ENCODE measurements at regions not wholly inside any gene's neighbourhood (a gene's known extent, or its start where the extent isn't known, plus 50 kb on each side); places are given as distances from the start of the nearest gene placed in this dataset.
"Not testable (repeated sequence)": the region's sequence is repeated elsewhere in the genome, so short reads cannot be mapped to it uniquely, and the experiment has no call there.

DNA sequence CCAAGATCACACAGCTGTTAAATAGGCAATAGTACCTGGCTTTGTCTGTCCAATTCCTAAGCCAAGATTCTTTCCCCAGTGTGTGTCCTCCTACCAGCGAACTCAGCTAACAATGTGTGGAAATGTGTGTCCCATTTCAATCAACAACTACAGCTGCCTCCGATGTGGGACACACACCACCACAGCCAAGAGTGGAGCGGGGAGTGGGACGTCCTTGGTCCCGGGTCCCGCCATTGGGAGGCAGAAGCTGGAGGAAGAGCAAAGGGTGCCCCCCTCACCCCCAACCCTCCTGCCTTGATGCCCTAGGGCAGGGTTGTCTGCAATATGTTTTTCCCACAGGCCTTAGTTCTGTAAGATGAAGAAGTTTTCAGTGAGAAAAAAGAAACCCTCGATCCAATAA, 265.4 kb upstream of the RAB4A start:
- no peak for ATAC-seq (replicated peaks)

DNA sequence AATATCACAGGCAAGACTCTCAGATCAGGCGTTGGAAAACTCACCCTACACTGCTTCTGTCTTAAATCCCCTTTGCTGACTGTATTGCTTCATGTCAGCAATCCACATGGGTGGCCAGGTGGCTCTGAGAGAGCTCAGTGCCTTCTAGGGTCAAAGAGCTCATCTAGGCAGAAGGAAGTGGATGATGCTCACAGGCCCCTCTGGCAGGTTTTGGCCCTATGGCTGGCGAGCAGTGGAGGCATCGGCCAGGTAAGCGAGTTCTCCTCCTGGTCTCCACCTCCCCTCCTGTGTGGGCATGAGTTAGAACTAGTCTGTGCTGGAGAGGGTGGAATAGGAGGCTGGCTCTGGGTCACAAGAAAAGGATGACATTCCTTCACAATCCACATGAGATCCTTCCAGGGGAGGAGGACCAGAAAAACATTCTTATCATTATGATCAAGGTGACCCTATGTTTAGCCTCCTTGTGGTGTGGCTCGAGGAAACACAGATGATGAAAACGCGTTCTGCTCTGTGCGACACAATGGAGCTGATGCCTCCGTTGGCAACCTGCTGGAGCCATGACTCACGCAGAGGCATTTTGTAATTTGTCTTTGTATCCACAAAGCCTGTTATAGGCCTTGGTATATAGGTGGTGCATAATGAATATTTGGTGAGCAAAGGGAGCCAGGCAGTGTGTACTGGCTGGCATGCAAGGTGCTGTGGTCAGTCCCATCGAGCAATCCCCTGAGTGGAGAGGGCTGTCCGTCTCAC, 264.6 kb upstream of the RAB4A start:
- Mint-ChIP-seq H3K4me1 (ENCODE audit: low read depth in 2 of 2) (peaks cover 4 to 9% of the 10 kb centered on the region in 2 donors), H3K27ac (no peak overlapping the region), H3K27me3 (no peaks in the 10 kb centered on the region), H3K36me3 (ENCODE audit: insufficient read depth) (no peaks in the 10 kb centered on the region), H3K9me3 (no peaks in the 10 kb centered on the region), H3K4me3 (no peak overlapping the region)
- ATAC-seq (replicated peaks) (no peak), DNase-seq (no peak)

More for the DNA sequence above, 265.4 kb upstream of the RAB4A start:
- Mint-ChIP-seq H3K27me3 (no peaks in the 10 kb centered on the region), H3K4me1 (ENCODE audit: low read depth in 2 of 2) (peaks cover 5 to 12% of the 10 kb centered on the region in 2 donors), H3K9me3 (no peaks in the 10 kb centered on the region), H3K36me3 (ENCODE audit: insufficient read depth) (no peaks in the 10 kb centered on the region), H3K27ac (no peak overlapping the region), H3K4me3 (no peak overlapping the region)
- no peak for DNase-seq

DNA sequence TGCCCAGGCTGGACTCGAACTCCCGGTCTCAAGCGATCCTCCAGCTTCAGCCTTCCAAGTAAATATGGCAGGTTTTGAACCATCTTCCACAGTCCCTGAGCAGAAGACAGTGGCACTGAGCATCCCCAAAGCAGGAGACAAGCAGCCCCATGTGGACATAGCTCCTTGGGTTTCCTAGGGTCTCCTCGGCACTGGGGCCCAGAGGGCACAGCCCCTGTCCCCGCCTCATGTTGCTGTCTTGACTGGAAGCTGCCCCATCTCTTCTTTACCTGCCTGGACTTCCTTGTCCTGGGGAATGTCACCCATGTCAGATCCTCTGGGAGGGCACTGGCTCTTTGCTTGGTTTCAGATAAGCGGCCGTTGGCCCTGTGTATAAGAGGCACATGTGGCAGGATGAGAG, 263.7 kb upstream of the RAB4A start:
- H3K4me1 Mint-ChIP-seq (ENCODE audit: low read depth in 2 of 2), result peaks cover 0 to 2% of the 10 kb centered on the region in 2 donors
- no peak for ATAC-seq (replicated peaks)
- no peaks in the 10 kb centered on the region for H3K36me3 Mint-ChIP-seq (ENCODE audit: insufficient read depth)
- H3K27ac Mint-ChIP-seq, result no peak overlapping the region
- H3K4me3 Mint-ChIP-seq, result no peak overlapping the region
- H3K27me3 Mint-ChIP-seq, result no peaks in the 10 kb centered on the region
- H3K9me3 Mint-ChIP-seq, result no peaks in the 10 kb centered on the region
- no peak for DNase-seq

DNA sequence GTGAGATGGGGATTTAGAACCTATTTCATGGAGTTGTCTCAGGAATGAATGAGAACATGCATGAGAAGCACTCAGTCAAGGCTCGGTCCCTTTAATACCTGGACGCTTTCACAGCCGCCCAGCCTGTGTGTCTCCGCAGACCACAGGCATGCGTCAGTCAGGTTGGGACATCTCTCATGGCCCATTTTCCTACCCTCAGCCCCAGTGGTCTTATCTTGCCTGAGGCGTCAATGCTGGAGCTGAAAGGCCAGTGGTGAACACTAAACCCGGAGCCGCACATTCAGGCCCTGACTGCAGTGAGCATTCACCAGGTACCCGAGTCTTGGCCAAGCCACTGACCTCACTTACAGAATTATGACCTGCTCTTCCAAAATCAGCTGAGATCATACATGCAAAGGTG, 263.2 kb upstream of the RAB4A start:
- Mint-ChIP-seq H3K9me3 (no peaks in the 10 kb centered on the region), H3K4me1 (ENCODE audit: low read depth in 2 of 2) (peaks cover 0 to 2% of the 10 kb centered on the region in 2 donors), H3K4me3 (no peak overlapping the region), H3K27me3 (no peaks in the 10 kb centered on the region), H3K36me3 (ENCODE audit: insufficient read depth) (no peaks in the 10 kb centered on the region), H3K27ac (no peak overlapping the region)
- DNase-seq, result no peak
- no peak for ATAC-seq (replicated peaks)

DNA sequence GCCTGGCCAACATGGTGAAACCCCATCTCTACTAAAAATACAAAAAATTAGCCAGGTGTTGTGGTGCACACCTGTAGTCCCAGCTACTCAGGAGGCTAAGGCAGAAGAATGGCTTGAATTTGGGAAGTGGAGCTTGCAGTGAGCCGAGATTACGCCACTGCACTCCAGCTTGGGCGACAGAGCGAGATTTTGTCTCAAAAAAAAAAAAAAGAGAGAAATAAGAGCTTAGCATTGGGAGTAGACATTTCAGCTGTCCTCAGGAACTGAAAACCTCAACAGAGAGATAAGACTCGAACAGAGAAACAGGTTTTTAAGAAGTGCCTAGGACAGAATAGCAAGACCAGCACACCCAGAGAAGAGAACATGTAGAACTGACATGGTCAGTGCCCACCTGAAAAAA, 262.6 kb upstream of the RAB4A start:
- H3K27ac Mint-ChIP-seq; H3K36me3 Mint-ChIP-seq (ENCODE audit: insufficient read depth); ATAC-seq (replicated peaks); H3K4me3 Mint-ChIP-seq; H3K9me3 Mint-ChIP-seq; H3K27me3 Mint-ChIP-seq; H3K4me1 Mint-ChIP-seq (ENCODE audit: low read depth in 2 of 2); DNase-seq: not testable (repeated sequence)

DNA sequence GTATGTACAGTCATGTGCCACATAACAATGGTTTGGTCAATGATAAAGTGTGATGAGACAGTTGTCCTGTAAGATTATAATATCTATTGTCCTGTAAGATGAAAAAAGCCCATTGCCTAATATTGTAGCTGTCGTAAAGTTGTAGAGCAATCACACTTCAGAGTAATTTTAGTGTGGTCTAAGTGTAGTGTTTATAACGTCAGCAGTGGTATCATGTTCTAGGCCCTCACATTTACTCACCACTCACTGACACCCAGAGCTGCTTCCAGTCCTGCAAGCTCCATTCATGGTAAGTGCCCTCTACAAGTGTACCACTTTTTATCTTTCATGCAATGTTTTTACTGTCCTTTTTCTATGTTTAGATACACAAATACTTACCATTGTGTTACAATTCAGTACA, 259.9 kb upstream of the RAB4A start:
- Mint-ChIP-seq H3K27me3 (no peaks in the 10 kb centered on the region), H3K27ac (no peak overlapping the region), H3K36me3 (ENCODE audit: insufficient read depth) (no peaks in the 10 kb centered on the region), H3K9me3 (no peaks in the 10 kb centered on the region), H3K4me1 (ENCODE audit: low read depth in 2 of 2) (peaks cover 0 to 3% of the 10 kb centered on the region in 2 donors), H3K4me3 (no peak overlapping the region)
- DNase-seq (no peak), ATAC-seq (replicated peaks) (no peak)

DNA sequence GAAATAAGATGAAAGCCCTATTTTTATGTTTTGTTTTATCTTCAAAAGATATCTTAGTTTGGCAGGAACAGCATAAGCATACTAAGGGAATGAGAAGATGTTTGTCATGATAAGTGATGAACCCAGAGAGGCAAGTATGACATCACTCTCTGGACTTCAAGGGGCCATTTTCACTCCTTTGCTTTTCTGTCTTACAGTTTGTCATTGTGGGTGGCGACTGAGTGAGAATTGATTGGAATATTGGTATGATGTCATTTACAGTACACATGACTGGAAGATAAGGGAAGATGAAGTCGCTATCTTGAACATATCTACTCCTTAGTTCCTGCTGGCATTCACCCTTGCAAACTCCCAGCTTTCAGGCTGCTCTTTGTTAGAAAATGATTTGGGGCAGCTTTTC, 258.1 kb upstream of the RAB4A start:
- Mint-ChIP-seq H3K27me3 (no peaks in the 10 kb centered on the region), H3K36me3 (ENCODE audit: insufficient read depth) (no peaks in the 10 kb centered on the region), H3K4me3 (no peak overlapping the region)

DNA sequence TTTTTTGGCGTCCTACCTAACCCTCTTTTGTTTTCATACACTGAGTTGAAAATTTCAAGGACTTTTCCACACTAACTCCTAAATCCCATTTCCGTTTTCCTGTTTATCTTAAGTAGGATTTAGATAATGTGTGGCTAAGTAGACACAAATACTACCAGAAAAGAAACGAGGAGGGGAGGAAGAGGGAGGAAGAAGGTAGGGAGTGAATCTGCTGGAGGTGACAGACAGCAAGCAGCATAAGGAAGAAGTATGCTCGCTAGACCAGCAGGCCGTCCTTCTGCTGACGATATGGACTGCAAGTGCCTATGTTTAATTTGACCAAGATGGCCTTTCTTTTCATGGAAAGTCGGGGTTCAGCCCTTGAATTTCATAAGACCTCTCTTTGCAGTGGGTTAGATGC, 256.9 kb upstream of the RAB4A start:
- no peak for ATAC-seq (replicated peaks)
- H3K27me3 Mint-ChIP-seq, result no peaks in the 10 kb centered on the region
- no peak overlapping the region for H3K4me3 Mint-ChIP-seq
- peak overlapping the region in 1 of 2 donors; percentile 13 for H3K27ac Mint-ChIP-seq
- no peaks in the 10 kb centered on the region for H3K36me3 Mint-ChIP-seq (ENCODE audit: insufficient read depth)
- no peaks in the 10 kb centered on the region for H3K9me3 Mint-ChIP-seq
- DNase-seq, result no peak
- peaks cover 0 to 3% of the 10 kb centered on the region in 2 donors for H3K4me1 Mint-ChIP-seq (ENCODE audit: low read depth in 2 of 2)

More for the DNA sequence above, 258.1 kb upstream of the RAB4A start:
- DNase-seq (no peak), ATAC-seq (replicated peaks) (no peak)
- H3K4me1 Mint-ChIP-seq (ENCODE audit: low read depth in 2 of 2), result peaks cover 0 to 3% of the 10 kb centered on the region in 2 donors
- H3K9me3 Mint-ChIP-seq, result no peaks in the 10 kb centered on the region
- H3K27ac Mint-ChIP-seq, result no peak overlapping the region

DNA sequence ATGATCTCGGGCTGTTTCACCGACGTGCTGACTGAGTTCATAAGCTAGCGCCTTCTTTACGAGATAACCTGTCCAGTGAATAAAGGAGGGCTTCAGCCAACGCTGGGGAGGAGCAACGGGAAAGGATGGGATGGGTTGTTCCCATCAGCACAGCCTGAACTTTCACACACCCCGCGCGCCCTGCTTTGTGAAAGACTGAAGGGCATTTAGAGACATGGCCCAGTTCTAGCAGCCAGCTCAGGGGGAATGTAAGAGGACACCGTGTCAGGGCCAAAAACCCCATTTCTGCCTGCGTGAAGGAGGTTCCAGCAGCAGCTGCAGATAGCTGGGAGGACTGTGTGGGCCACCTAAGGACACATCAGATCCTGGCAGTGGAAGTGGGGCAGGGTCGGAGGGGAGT, 255.1 kb upstream of the RAB4A start:
- no peak overlapping the region for H3K27ac Mint-ChIP-seq
- peaks cover 0 to 3% of the 10 kb centered on the region in 2 donors for H3K4me1 Mint-ChIP-seq (ENCODE audit: low read depth in 2 of 2)
- no peaks in the 10 kb centered on the region for H3K27me3 Mint-ChIP-seq
- H3K4me3 Mint-ChIP-seq, result no peak overlapping the region
- no peak for ATAC-seq (replicated peaks)
- no peak for DNase-seq
- H3K36me3 Mint-ChIP-seq (ENCODE audit: insufficient read depth), result no peaks in the 10 kb centered on the region
- no peaks in the 10 kb centered on the region for H3K9me3 Mint-ChIP-seq

DNA sequence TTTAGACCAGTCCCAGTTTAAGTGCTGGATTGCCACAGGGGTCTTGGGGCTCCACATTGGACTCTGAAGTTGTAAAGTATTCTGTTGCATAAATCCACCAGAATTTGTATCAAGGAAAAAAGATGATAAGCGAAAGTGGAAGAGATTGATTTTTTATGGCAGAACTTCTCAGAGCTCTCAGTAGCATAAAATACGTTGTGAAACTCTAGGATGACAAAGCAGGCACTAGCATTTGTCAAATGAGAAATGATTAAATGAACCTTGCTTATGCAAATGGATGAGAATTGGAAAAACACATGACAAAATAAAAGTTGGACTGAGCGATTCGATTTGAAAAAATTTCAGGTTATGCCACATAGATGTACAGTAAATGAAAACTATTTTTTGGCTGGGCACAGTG, 253.8 kb upstream of the RAB4A start:
- no peaks in the 10 kb centered on the region for H3K9me3 Mint-ChIP-seq
- peaks cover 0 to 1% of the 10 kb centered on the region in 2 donors for H3K4me1 Mint-ChIP-seq (ENCODE audit: low read depth in 2 of 2)
- no peak overlapping the region for H3K27ac Mint-ChIP-seq
- H3K36me3 Mint-ChIP-seq (ENCODE audit: insufficient read depth), result no peaks in the 10 kb centered on the region
- no peak overlapping the region for H3K4me3 Mint-ChIP-seq
- ATAC-seq (replicated peaks) (no peak), DNase-seq (no peak)
- no peaks in the 10 kb centered on the region for H3K27me3 Mint-ChIP-seq

DNA sequence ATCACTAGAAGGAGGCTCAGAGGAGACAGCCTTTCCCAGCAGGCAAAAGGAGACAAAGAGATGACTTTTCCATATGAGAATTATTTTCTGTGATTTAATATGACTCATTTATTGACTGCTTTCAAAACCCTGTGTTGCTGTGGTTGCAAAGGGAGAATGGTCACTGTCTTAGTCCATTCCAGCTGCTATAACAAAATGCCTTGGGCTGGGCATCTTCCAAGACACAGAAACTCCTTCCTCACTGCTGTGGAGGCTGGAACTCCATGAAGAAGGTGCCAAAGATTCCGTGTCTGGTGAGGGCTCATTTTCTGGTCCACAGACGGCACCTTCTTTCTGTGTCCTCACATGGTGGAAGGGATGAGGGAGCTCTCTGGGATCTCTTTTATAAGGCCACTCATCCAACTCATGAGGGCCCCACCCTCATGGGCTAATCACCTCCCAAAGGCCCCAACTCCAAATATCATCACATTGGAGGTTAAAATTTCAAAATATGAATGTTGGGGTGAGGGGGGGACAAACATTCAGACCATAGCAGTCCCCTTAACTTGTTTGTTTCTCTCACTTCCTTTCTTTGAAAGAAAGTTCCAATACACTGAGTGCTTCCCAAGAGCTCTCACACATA, 252.1 kb upstream of the RAB4A start:
- H3K27ac Mint-ChIP-seq, result no peak overlapping the region
- no peaks in the 10 kb centered on the region for H3K9me3 Mint-ChIP-seq

DNA sequence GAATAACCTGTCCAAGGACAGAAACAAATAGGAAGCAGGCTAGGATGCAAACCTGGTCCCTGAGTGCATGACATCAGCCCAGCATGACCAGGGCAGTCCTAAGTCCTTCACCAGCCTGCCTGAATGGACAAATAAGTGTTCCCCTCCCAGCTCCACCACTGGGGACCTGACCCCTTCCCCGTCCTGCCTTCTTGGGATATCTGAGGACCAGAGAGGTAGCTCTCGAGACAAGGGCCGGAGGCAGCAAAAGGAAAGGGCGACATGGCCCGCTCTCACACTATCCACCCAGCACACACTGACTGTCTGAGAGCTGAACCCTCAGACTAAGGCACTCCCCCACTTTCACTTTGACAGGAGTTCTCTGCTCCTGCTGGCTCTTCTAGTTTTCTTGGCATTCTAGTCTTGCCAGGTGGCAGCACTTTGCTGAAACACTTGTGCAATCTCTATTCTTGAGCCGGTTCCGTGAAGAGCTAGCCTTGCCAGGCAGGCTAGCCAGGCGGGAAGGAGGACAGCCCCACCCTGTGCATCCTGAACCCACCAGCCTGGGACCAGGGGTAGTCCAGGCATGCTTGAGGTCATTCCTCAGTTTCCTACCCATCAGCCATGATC, 251.1 kb upstream of the RAB4A start:
- no peak for ATAC-seq (replicated peaks)
- no peak overlapping the region for H3K27ac Mint-ChIP-seq
- H3K4me3 Mint-ChIP-seq, result no peak overlapping the region

More for the DNA sequence above, 252.1 kb upstream of the RAB4A start:
- H3K4me1 Mint-ChIP-seq (ENCODE audit: low read depth in 2 of 2), result peaks cover 0 to 1% of the 10 kb centered on the region in 2 donors
- DNase-seq, result no peak
- H3K27me3 Mint-ChIP-seq, result no peaks in the 10 kb centered on the region
- no peak for ATAC-seq (replicated peaks)
- no peak overlapping the region for H3K4me3 Mint-ChIP-seq
- H3K36me3 Mint-ChIP-seq (ENCODE audit: insufficient read depth), result no peaks in the 10 kb centered on the region

DNA sequence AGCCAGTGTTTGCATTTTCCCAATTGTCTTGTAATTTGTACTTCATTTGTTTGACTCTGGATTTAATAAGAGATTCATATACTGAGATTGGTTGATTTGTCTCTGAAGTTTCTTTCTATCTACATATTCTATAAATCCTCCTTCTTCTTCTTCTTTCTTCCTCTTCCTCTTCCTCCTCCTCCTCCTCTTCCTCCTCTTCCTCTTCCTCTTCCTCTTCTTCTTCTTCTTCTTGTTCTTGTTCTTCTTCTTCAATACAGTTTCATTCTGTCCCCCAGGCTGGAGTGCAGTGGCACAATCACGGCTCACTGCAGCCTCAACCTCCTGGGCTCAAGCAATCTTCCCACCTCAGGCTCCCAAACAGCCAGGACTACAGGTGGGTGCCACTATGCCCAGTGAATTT, 249.9 kb upstream of the RAB4A start:
- not testable (repeated sequence) for H3K36me3 Mint-ChIP-seq (ENCODE audit: insufficient read depth); ATAC-seq (replicated peaks); DNase-seq; H3K9me3 Mint-ChIP-seq; H3K4me3 Mint-ChIP-seq; H3K4me1 Mint-ChIP-seq (ENCODE audit: low read depth in 2 of 2); H3K27me3 Mint-ChIP-seq
- peak overlapping the region in 1 of 2 donors; percentile 1 for H3K27ac Mint-ChIP-seq

More for the DNA sequence above, 251.1 kb upstream of the RAB4A start:
- Mint-ChIP-seq H3K4me1 (ENCODE audit: low read depth in 2 of 2) (peaks cover 0 to under 1% of the 10 kb centered on the region in 2 donors), H3K9me3 (no peaks in the 10 kb centered on the region), H3K27me3 (no peaks in the 10 kb centered on the region), H3K36me3 (ENCODE audit: insufficient read depth) (no peaks in the 10 kb centered on the region)
- DNase-seq, result no peak

All from effector memory CD8-positive, alpha-beta T cell (primary cell).